K562 (cell line): ENCODE measurements at regions not wholly inside any gene's neighbourhood (a gene's known extent, or its start where the extent isn't known, plus 50 kb on each side); places are given as distances from the start of the nearest gene placed in this dataset.

Experiments used
- ATF3 ChIP-seq, 2 experiments: fragments of 450-650 bp in 1 of 2; sonication (generic) in 1 of 2; formaldehyde crosslinking in 1 of 2; IDR thresholded peaks in 1 of 2; conservative IDR thresholded peaks in 1 of 2; 2 replicates each; pipeline versions ENCODE4 v1.6.1 to v1.8.1; 2016 to 2023; ENCODE audit warnings: mild to moderate bottlenecking in 2 of 2, moderate library complexity in 2 of 2, inconsistent platforms in 1 of 2, missing genetic modification reagents in 1 of 2
- ATF7 ChIP-seq: fragments of 450-650 bp; IDR thresholded peaks from 2 replicates; pipeline ENCODE4 v1.7.1; 2014; ENCODE audit warnings: mild to moderate bottlenecking, moderate library complexity
- CEBPZ ChIP-seq: fragments of 150-350 bp; IDR thresholded peaks from 2 replicates; pipeline ENCODE4 v1.6.1; 2014; ENCODE audit warnings: low read depth, mild to moderate bottlenecking, low read length, borderline replicate concordance
- ESRRA ChIP-seq: fragments of 450-650 bp; IDR thresholded peaks from 2 replicates; pipeline ENCODE4 v1.6.1; 2014; ENCODE audit warnings: low read depth, mild to moderate bottlenecking, moderate library complexity, borderline replicate concordance
- GMEB1 ChIP-seq: fragments of 250-450 bp; sonication (Bioruptor Pico); IDR thresholded peaks from 2 replicates; pipeline ENCODE4 v1.4.0; 2020; ENCODE audit warnings: mild to moderate bottlenecking
- KDM4B ChIP-seq, 2 experiments: fragments of 450-650 bp in 1 of 2; sonication (generic) in 1 of 2; IDR thresholded peaks; 2 replicates each; pipeline ENCODE4 v1.6.1; 2016 to 2017; ENCODE audit warnings: borderline replicate concordance in 2 of 2, antibody characterized with exemption in 1 of 2, low read depth in 1 of 2, mild to moderate bottlenecking in 1 of 2
- MAFK ChIP-seq: IDR thresholded peaks from 2 replicates; pipeline ENCODE4 v1.6.1; 2011; ENCODE audit warnings: low read length, improper control_type of control experiment
- NFXL1 ChIP-seq: fragments of 450-650 bp; formaldehyde crosslinking; IDR thresholded peaks from 2 replicates; pipeline ENCODE4 v1.4.0; 2021; ENCODE audit warnings: mild to moderate bottlenecking
- PREB ChIP-seq: sonication (generic); formaldehyde crosslinking; IDR thresholded peaks from 2 replicates; pipeline ENCODE4 v1.8.1; 2023; ENCODE audit warnings: mild to moderate bottlenecking, missing genetic modification reagents
- RNF2 ChIP-seq: sonication (generic); IDR thresholded peaks from 2 replicates; pipeline ENCODE4 v1.6.1; 2016
- SRF ChIP-seq, 2 experiments: fragments of 250-450, 450-650 bp in 1 of 2; sonication (Bioruptor Pico) in 1 of 2; sonication (generic) in 1 of 2; formaldehyde crosslinking; IDR thresholded peaks; 2 replicates each; pipeline versions ENCODE4 v1.5.0 to v1.5.1; 2020 to 2022; ENCODE audit warnings: mild to moderate bottlenecking in 1 of 2, missing genetic modification reagents in 1 of 2
- TBL1XR1 ChIP-seq, 2 experiments: IDR thresholded peaks; 2 replicates each; pipeline ENCODE4 v1.6.1; 2012; ENCODE audit warnings: improper control_type of control experiment in 2 of 2, low read length in 2 of 2, mild to moderate bottlenecking in 1 of 2
- TCF15 ChIP-seq: fragments of 250-450 bp; sonication (Bioruptor Pico); IDR thresholded peaks from 2 replicates; pipeline ENCODE4 v1.8.0; 2022; ENCODE audit warnings: moderate library complexity, mild to moderate bottlenecking, inconsistent platforms
- THRB ChIP-seq: fragments of 450-650 bp; formaldehyde crosslinking; conservative IDR thresholded peaks from 2 replicates; pipeline ENCODE4 v1.4.0; 2022; ENCODE audit warnings: mild to moderate bottlenecking, missing genetic modification characterization
- TOE1 ChIP-seq, 2 experiments: fragments of 450-650 bp in 1 of 2; sonication (generic) in 1 of 2; formaldehyde crosslinking in 1 of 2; IDR thresholded peaks; 2 replicates each; pipeline versions ENCODE4 v1.7.1 to v1.8.0; 2016 to 2022; ENCODE audit warnings: borderline replicate concordance in 2 of 2, mild to moderate bottlenecking in 2 of 2, antibody characterized with exemption in 1 of 2, inconsistent platforms in 1 of 2, low read depth in 1 of 2, missing genetic modification reagents in 1 of 2, moderate library complexity in 1 of 2
- ZNF274 ChIP-seq: IDR thresholded peaks from 2 replicates; pipeline ENCODE4 v1.6.1; 2011; ENCODE audit warnings: low read depth, mild to moderate bottlenecking, low read length, moderate library complexity, borderline replicate concordance
- ZNF695 ChIP-seq: fragments of 450-650 bp; formaldehyde crosslinking; IDR thresholded peaks from 2 replicates; pipeline ENCODE4 v1.4.0; 2020; ENCODE audit warnings: mild to moderate bottlenecking, moderate library complexity

GRCh38 chr7:106425017-106425719 lies 140.4 kb upstream of the NAMPT start (continued):
- peak in 1 of 2 experiments; percentile 40; a peak in 1 of 4 replicates for TF ChIP-seq TBL1XR1 (IDR thresholded peaks at IDR 0.05; ENCODE audit: low read length in 2 of 2)
- no peak for TF ChIP-seq THRB (CRISPR knock-in tag)
- no peak for TF ChIP-seq TOE1 (IDR thresholded peaks at IDR 0.05; ENCODE audit: borderline replicate concordance)
- no peak for TF ChIP-seq TOE1 (CRISPR knock-in tag; IDR thresholded peaks at IDR 0.05; ENCODE audit: borderline replicate concordance, low read depth)
- TF ChIP-seq TCF15 (CRISPR knock-in tag), result no peak
- TF ChIP-seq ATF3 (IDR thresholded peaks at IDR 0.05), result peak; percentile 88
- TF ChIP-seq ATF3 (CRISPR knock-in tag; conservative IDR thresholded peaks at IDR 0.05), result 0 out of 2 replicates have a peak, but pooled peaks have one; percentile 41
- TF ChIP-seq PREB (CRISPR knock-in tag), result no peak
- TF ChIP-seq ESRRA, result no peak
- TF ChIP-seq GMEB1 (CRISPR knock-in tag), result peak; percentile 3; the same call in 1 of the 2 replicates
- no peak for TF ChIP-seq RNF2
- TF ChIP-seq MAFK, result no peak
- no peak for TF ChIP-seq KDM4B (IDR thresholded peaks at IDR 0.05; ENCODE audit: borderline replicate concordance in 2 of 2, low read depth in 1 of 2)
- no peak for TF ChIP-seq SRF (CRISPR knock-in tag; IDR thresholded peaks at IDR 0.05)
- 0 out of 2 replicates have a peak, but pooled peaks have one; percentile 47 for TF ChIP-seq NFXL1 (CRISPR knock-in tag)
- TF ChIP-seq ATF7, result peak; percentile 80
- no peak for TF ChIP-seq ZNF274
- TF ChIP-seq CEBPZ, result no peak
- no peak for TF ChIP-seq ZNF695 (CRISPR knock-in tag)
